ENCODE measurements at regions not wholly inside any gene's neighbourhood (a gene's known extent, or its start where the extent isn't known, plus 50 kb on each side); places are given as distances from the start of the nearest gene placed in this dataset.

DNA sequence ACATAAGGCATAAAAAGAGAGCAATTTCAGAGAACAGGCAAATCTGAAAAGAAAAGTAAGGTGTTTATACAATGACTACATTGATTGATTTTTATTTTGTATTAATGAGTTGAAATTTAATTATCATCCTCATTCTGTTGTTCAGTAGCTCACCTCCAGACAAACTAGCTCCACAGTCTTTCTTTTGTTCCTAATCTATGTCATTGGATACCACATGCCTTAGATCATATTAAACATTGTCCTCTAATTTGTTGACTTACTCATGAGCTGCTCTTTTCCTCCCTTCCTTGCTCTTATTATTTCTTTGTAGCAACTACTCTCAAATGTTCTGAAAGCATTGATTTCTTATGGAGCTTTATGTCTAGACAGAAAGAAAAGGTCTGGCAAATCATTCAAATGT lies 185.5 kb upstream of the ZSWIM2 start:
- TF ChIP-seq, protein P1, sequence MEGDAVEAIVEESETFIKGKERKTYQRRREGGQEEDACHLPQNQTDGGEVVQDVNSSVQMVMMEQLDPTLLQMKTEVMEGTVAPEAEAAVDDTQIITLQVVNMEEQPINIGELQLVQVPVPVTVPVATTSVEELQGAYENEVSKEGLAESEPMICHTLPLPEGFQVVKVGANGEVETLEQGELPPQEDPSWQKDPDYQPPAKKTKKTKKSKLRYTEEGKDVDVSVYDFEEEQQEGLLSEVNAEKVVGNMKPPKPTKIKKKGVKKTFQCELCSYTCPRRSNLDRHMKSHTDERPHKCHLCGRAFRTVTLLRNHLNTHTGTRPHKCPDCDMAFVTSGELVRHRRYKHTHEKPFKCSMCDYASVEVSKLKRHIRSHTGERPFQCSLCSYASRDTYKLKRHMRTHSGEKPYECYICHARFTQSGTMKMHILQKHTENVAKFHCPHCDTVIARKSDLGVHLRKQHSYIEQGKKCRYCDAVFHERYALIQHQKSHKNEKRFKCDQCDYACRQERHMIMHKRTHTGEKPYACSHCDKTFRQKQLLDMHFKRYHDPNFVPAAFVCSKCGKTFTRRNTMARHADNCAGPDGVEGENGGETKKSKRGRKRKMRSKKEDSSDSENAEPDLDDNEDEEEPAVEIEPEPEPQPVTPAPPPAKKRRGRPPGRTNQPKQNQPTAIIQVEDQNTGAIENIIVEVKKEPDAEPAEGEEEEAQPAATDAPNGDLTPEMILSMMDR (optimal IDR thresholded peaks at IDR 0.05 in 1 of 3, IDR thresholded peaks at IDR 0.05 in 1 of 3, conservative IDR thresholded peaks at IDR 0.05 in 1 of 3; ENCODE audit: extremely low read depth in 1 of 3, insufficient read depth in 2 of 3, low read length in 3 of 3) = no peak
- TF ChIP-seq EZH2 (IDR thresholded peaks at IDR 0.05; ENCODE audit: low read length) = no peak

Measured in keratinocyte (primary cell).